ENCODE measurements at regions not wholly inside any gene's neighbourhood (a gene's known extent, or its start where the extent isn't known, plus 50 kb on each side); places are given as distances from the start of the nearest gene placed in this dataset.

DNA sequence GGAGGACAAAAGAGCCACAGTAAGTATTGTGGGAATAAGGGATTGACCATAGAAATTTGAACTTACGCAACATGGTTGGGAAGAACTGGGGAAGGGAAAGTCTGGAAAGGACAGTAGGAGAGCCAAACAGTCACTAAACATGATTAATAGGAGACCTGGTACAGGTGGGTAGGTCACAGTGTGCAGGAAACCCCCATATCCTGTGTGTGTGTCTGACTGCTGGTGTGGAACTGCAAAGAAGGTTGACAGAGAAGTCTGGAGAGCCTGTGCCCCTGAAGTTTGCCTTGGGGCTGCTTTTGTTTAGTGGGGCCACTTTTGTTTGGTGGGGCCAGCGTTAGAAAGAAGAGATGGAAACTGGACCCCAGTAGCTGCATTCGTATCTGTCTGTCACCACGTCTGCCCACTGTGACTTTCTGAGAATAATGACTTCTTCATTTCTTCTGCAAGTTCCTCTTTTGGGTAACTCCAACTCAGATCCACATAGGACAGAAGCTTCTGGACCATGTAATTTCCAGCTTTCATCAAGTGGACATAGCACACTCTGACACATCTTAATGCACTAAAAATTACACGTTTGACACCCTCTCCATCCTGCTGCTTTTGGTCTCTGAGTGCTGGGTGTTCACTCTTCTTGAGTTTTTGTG, 126.8 kb upstream of the RAG2 start:
- H3K4me1 Mint-ChIP-seq (ENCODE audit: low read depth, unreplicated experiment) = no peaks in the 10 kb centered on the region
- H3K36me3 Mint-ChIP-seq (ENCODE audit: low read depth, unreplicated experiment) = no peaks in the 10 kb centered on the region
- no peak overlapping the region for H3K4me3 Mint-ChIP-seq (ENCODE audit: unreplicated experiment)
- Histone ChIP-seq H3K36me3 (ENCODE audit: insufficient read depth, low read length) (no peaks in the 10 kb centered on the region), H3K27me3 (ENCODE audit: insufficient read depth, low read length) (no peaks in the 10 kb centered on the region), H3K4me3 (ENCODE audit: insufficient read depth, low read depth, low read length) (no peak overlapping the region), H4K20me1 (ENCODE audit: insufficient read depth, low read length) (no peaks in the 10 kb centered on the region), H3K79me2 (ENCODE audit: insufficient read depth, low read length) (no peaks in the 10 kb centered on the region), H3K9me3 (ENCODE audit: insufficient read depth, low read depth, low read length) (no peaks in the 10 kb centered on the region), H2AFZ (ENCODE audit: low read depth, low read length) (no peak overlapping the region), H3K4me1 (ENCODE audit: insufficient read depth, low read length) (no peaks in the 10 kb centered on the region), H3K27ac (ENCODE audit: low read depth, low read length) (no peak overlapping the region), H3K4me2 (ENCODE audit: low read length) (no peak overlapping the region), H3K9ac (ENCODE audit: low read length) (no peak overlapping the region)
- TF ChIP-seq EZH2 (IDR thresholded peaks at IDR 0.05; ENCODE audit: insufficient read depth, low read length) = no peak
- TF ChIP-seq, protein P1, sequence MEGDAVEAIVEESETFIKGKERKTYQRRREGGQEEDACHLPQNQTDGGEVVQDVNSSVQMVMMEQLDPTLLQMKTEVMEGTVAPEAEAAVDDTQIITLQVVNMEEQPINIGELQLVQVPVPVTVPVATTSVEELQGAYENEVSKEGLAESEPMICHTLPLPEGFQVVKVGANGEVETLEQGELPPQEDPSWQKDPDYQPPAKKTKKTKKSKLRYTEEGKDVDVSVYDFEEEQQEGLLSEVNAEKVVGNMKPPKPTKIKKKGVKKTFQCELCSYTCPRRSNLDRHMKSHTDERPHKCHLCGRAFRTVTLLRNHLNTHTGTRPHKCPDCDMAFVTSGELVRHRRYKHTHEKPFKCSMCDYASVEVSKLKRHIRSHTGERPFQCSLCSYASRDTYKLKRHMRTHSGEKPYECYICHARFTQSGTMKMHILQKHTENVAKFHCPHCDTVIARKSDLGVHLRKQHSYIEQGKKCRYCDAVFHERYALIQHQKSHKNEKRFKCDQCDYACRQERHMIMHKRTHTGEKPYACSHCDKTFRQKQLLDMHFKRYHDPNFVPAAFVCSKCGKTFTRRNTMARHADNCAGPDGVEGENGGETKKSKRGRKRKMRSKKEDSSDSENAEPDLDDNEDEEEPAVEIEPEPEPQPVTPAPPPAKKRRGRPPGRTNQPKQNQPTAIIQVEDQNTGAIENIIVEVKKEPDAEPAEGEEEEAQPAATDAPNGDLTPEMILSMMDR (IDR thresholded peaks at IDR 0.05; ENCODE audit: insufficient read depth, low read depth, low read length) = no peak
- FAIRE-seq = no peak
- DNase-seq (ENCODE audit: low read depth) = no peak
- peaks cover 8% of the 10 kb centered on the region for H3K27me3 Mint-ChIP-seq (ENCODE audit: low read depth, unreplicated experiment)
- no peak overlapping the region for H3K27ac Mint-ChIP-seq (ENCODE audit: unreplicated experiment)
- H3K9me3 Mint-ChIP-seq (ENCODE audit: unreplicated experiment) = no peaks in the 10 kb centered on the region

DNA sequence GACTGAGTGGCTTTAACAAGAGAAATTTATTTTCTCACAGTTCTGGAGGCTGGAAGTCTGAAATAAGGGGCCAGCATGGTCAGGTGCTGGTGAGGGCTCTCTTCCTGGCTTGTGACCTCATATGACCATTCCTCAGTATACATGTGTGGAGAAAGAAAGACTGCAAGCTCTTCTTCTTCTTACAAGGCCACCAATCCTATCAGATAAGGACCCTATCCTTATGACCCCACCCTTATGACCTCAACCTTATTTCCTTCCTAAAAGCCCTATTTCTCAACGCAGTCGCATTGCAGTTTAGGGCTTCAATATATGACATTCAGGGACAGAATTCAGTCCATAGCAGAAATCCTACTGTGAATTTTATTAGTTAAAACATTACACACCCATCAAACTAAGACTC, 124.4 kb upstream of the RAG2 start:
- Mint-ChIP-seq H3K27me3 (ENCODE audit: low read depth, unreplicated experiment) (peaks cover 15% of the 10 kb centered on the region), H3K27ac (ENCODE audit: unreplicated experiment) (no peak overlapping the region), H3K36me3 (ENCODE audit: low read depth, unreplicated experiment) (no peaks in the 10 kb centered on the region), H3K9me3 (ENCODE audit: unreplicated experiment) (no peaks in the 10 kb centered on the region), H3K4me1 (ENCODE audit: low read depth, unreplicated experiment) (no peaks in the 10 kb centered on the region), H3K4me3 (ENCODE audit: unreplicated experiment) (no peak overlapping the region)
- H3K27me3 ChIP-seq (ENCODE audit: insufficient read depth, low read length) = no peaks in the 10 kb centered on the region
- H3K9me3 ChIP-seq (ENCODE audit: insufficient read depth, low read depth, low read length) = no peaks in the 10 kb centered on the region
- H3K27ac ChIP-seq (ENCODE audit: low read depth, low read length) = no peak overlapping the region
- H3K4me1 ChIP-seq (ENCODE audit: insufficient read depth, low read length) = no peaks in the 10 kb centered on the region
- no peak overlapping the region for H3K4me2 ChIP-seq (ENCODE audit: low read length)
- H3K79me2 ChIP-seq (ENCODE audit: insufficient read depth, low read length) = no peaks in the 10 kb centered on the region
- no peak overlapping the region for H3K4me3 ChIP-seq (ENCODE audit: insufficient read depth, low read depth, low read length)
- H3K9ac ChIP-seq (ENCODE audit: low read length) = no peak overlapping the region
- H4K20me1 ChIP-seq (ENCODE audit: insufficient read depth, low read length) = no peaks in the 10 kb centered on the region
- DNase-seq (ENCODE audit: low read depth) (no peak), FAIRE-seq (no peak)
- H3K36me3 ChIP-seq (ENCODE audit: insufficient read depth, low read length) = no peaks in the 10 kb centered on the region
- TF ChIP-seq, protein P1 (IDR thresholded peaks at IDR 0.05; ENCODE audit: insufficient read depth, low read depth, low read length) = no peak
- TF ChIP-seq EZH2 (IDR thresholded peaks at IDR 0.05; ENCODE audit: insufficient read depth, low read length) = no peak
- H2AFZ ChIP-seq (ENCODE audit: low read depth, low read length) = no peak overlapping the region

DNA sequence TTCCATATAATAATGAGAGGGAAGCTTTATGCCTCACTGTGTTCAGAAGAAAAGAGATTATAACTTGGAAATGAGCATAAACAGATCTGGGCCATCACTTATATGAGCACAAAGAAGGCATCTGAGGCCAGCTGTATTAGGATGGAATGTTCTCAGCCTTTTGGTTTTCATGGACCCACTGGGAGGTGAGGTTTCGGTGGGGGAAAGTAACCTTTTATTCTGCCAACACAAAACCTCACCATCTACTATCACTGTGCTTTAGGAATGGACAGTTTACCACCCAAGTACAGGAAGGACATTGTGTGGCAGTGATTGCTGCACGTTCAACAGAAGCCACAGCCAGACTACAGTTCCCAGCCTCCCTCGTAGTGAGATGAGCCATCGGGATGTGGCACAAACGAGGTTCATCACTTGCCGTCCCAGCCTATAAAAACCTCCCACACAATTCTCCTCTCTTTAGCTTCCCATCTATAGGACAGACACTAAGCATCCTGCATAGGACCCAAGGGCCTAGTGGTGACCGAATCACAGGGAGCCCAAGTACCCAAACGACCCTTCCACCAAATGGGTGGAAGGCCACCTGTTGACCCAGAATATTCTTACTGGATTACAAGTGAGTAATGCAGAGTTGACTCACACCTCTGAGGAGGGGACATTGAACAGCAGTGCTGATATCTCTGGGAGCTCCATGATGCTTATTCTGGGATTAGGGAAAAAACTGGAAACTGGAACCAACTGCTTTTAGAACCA, 121.5 kb upstream of the RAG2 start:
- Mint-ChIP-seq H3K36me3 (ENCODE audit: low read depth, unreplicated experiment) (no peaks in the 10 kb centered on the region), H3K27ac (ENCODE audit: unreplicated experiment) (no peak overlapping the region), H3K4me1 (ENCODE audit: low read depth, unreplicated experiment) (no peaks in the 10 kb centered on the region), H3K27me3 (ENCODE audit: low read depth, unreplicated experiment) (peaks cover 13% of the 10 kb centered on the region), H3K9me3 (ENCODE audit: unreplicated experiment) (no peaks in the 10 kb centered on the region), H3K4me3 (ENCODE audit: unreplicated experiment) (no peak overlapping the region)
- no peaks in the 10 kb centered on the region for H3K4me1 ChIP-seq (ENCODE audit: insufficient read depth, low read length)
- FAIRE-seq (no peak), DNase-seq (ENCODE audit: low read depth) (no peak)
- H3K27ac ChIP-seq (ENCODE audit: low read depth, low read length) = no peak overlapping the region
- H3K4me3 ChIP-seq (ENCODE audit: insufficient read depth, low read depth, low read length) = no peak overlapping the region
- no peaks in the 10 kb centered on the region for H4K20me1 ChIP-seq (ENCODE audit: insufficient read depth, low read length)
- H2AFZ ChIP-seq (ENCODE audit: low read depth, low read length) = no peak overlapping the region
- no peak overlapping the region for H3K4me2 ChIP-seq (ENCODE audit: low read length)
- no peak overlapping the region for H3K9ac ChIP-seq (ENCODE audit: low read length)
- H3K9me3 ChIP-seq (ENCODE audit: insufficient read depth, low read depth, low read length) = no peaks in the 10 kb centered on the region
- TF ChIP-seq, protein P1 (IDR thresholded peaks at IDR 0.05; ENCODE audit: insufficient read depth, low read depth, low read length) = no peak
- no peak for TF ChIP-seq EZH2 (IDR thresholded peaks at IDR 0.05; ENCODE audit: insufficient read depth, low read length)
- H3K79me2 ChIP-seq (ENCODE audit: insufficient read depth, low read length) = no peaks in the 10 kb centered on the region
- H3K36me3 ChIP-seq (ENCODE audit: insufficient read depth, low read length) = no peaks in the 10 kb centered on the region
- no peaks in the 10 kb centered on the region for H3K27me3 ChIP-seq (ENCODE audit: insufficient read depth, low read length)
